GM19023 (cell line): ENCODE measurements at regions not wholly inside any gene's neighbourhood (a gene's known extent, or its start where the extent isn't known, plus 50 kb on each side); places are given as distances from the start of the nearest gene placed in this dataset.

Experiments
- ATAC-seq: cut with Tn5 transposase; IDR thresholded peaks from one replicate; pipeline ENCODE4 v1.9.1; 2021; ENCODE audit warnings: mild to moderate bottlenecking, moderate library complexity; ENCODE audit not compliant: unreplicated experiment

DNA sequence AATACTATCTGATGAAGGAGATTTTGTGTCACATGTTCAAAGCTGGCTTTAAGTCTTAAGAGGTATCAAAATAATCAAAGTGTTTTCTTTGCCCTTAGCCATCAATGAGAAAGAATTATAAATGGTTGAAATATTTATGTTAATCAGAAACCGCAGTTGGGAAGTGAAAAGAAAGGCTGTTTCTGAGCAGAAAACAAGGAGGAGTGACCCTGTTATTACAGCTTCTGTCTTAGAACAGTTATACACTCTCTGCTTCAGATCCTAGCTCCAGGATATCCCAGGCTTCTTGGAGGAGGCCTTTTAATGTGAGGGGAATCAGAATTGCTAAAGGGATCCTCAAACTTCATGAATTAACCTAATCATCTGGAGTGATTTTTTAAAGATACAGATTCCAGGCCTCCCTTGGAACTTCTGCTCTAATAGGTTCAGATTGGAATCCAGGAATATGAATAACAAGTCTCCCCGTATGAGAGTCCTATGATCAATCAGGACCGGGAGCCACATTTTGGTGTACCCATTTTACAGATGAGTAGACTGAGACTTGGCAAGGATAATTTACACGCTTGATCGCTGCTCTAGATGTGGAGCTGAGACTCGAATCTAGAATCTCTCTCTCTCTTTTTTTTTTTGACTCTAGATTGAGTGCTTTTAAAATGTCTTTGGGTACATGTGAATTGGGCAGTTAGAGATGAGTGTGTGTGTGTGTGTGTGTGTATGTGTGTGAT, 50.8 kb upstream of the JAG1 start:
- ATAC-seq, result no peak

DNA sequence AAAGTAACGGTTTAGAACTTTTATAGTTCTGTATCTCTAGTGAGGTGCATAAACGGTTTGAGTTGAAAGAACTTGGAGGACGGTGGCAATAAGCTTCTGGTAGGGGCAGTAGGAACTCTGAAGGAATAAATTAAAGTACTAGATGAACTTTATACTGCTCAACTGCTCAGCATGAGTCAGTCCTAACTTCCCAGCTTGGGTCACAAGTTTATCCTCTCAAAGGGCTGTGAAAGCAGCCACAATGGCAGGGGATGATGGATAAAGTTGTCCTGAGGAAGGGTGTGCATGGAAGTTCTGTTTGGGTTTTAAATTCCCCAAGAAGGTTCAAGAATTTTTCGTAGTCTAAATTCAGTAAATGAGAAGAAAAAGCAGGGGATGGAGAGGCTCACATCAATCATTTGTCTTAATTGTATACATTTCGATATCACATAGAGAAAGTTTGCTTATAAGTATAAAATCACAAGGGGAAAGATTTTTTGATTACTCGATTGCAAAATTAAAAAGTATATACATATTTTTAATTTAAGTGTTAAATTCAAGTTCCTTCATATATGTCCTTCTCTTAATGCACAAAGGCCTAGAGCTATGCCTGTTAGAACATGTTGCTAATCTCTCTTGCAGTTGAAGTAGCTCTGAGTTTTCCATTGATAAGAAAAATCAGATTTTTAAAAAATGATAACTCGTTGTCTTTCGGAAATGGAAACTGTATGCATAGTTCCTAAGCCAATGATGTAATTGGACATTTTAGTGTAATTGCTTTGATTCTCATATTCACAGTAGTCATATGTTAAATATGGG, 55.3 kb upstream of the JAG1 start:
- no peak for ATAC-seq

DNA sequence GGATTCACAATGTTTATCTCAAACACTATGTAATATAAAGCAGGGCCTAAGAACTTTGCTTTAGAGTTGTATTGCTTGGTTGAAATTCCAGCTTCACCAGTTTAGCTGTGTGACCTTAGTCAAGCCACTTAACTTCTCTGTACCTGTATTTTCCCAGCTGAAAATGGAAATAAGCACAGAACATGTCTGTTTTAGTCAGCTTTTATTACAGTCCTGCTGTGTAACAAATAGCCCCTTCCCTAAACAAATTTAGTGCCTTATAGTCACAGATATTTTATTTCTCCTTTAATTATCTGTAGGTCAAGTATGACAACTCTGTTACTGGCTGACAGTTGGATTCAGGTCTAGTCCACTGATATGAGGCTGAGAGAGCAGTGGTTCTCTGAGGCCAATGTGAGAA, 56.0 kb upstream of the JAG1 start:
- ATAC-seq, result no peak

DNA sequence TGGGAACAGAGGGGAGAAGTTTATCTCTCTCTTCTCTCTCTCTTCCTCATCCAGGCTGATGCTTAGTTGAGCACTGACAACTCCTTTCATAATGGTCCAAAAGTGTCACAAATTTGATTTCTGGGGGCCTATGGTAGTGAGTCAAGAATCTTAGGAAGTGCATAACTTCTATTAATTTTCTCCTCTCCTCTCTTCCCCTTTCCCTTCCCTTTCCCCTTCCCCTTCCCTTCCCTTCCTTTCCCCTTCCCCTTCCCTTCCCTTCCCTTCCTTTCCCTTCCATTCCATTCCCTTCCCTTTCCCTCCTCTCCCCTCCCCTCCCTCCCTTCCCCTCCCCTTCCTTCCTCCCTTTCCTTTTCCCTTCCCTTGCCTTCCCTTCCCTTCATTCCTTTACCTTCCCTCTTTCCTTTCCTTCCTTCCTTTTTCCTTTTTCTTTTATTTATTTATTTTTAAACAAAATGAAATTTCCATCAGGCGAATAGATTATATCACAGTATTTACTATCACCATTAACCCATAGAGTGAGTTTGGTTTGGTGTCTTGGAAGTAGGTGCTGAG, 56.9 kb upstream of the JAG1 start:
- ATAC-seq, result no peak

DNA sequence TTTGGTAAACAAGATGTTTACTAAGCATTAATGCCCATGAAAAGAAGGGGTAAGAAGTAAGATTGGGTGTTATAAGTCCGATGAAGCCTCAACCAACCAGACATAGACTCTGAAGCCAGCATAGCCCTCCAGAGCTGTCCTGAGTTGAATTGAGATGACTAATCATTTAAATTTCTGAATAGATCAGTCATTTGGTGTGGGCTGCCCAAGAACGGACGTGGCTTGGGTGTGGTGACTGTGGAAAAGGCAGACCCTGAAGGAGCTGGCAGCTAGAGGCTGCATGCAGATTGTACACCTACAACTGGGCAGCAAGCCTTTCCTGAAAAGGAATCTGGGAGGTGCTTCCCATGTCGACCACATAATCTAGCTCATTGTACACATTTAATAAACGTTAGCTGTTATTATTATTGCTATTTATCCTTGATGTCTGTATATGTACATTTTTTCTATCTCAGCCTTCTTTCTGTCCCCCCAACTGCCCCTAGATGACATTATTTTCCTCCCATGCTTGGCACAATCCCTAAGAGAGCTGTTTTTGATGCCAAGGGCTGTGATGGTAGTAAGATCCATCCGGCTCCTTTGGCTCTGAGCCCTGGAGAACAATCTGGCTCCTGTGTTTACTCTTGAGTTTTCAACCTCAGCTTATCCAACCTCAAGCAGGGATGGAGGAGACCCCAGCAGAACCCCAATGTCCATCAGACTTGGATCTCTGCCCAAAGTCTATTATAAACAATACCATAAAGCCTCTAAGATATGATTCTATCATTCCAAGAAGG, 57.6 kb upstream of the JAG1 start:
- ATAC-seq, result no peak

DNA sequence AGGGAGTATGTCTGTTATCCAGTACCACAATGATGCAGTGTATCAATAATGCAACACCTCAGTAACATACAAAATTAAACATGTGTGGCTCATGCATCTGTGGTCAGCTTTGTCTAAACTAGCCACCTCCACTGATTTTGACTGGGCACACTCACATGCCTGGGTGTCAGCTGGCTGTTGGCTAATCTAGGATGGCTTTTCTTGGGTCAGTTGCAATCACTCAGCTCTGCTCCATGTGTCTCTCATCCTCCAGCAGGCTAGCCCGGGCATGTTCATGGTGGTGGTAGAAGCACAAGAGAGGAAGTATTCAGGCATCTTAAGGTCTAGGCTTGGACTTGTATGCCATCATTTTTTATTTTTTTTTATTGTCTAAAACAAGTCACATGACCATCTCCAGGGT, 59.3 kb upstream of the JAG1 start:
- ATAC-seq, result no peak

DNA sequence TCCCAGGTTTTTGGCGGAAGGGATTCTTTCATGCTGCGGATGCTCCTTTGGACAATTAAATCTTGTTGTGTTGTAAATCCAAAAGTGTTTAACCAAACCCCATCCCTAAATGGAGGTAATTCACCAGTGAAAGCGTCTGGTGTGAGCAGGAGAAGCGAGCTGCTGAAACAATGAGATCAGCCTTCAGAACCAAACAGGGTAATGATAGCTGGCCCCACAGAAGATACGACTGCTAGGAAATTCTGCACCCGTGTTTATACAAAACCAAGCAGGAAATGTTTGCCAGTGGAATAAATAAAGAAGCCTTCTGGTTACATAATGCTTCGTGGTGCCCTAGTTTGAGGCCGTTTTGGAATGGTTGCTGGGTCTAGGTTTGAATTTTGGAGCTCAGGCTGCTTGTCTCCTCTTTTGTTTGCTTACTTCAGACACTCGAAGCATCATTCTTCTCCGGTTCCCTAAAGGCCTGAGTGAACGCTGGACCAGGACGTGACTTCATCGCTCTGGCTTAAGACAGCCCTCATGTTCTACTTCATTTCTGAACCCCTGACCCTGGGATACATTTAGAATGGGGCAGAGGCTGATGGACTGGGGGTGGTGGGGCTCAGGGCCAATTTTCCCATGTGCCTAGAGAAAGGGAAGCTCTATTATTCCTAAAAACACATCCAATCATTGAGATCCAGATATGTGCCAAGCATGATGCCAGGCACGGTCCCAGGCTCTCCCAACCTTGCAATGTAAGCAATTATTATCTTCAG, 61.6 kb upstream of the JAG1 start:
- no peak for ATAC-seq

DNA sequence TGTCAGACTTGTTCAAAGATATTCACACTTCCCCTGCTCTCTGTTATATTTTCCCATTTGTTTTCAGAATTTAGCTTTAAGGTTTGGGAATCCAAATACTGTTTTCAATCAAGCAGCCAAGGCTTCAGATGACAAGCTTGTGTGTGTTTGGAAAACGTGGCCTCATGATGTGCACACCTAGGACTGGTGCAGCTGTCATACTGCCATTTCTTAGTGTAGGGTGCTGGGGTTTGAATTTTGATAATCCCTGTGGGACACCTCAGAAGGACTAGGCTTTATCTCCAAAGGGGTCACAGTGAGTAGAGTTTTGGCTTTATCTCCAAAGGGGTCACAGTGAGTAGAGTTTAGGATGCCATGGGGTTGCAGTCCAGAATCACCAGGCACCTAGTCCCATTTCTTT, 65.3 kb upstream of the JAG1 start:
- ATAC-seq, result no peak

DNA sequence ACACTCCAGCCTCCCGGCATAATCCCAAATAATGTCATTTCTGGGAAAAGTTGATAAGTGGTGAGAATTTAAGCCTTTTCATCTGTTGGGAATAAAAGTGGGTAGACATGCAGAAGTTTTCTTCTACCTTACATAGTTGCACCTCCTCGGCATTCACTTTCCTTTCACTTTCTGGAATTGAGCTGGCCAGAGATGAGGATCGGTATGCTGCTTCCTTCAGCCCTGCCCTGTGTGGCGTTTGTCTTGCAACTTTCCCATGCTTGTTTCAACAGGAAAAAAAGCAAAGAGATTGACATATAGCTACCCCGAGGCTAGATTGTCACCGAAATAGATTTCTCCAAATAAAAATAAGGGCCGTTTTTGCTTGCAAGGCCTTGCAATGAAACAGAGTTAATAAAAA, 65.8 kb upstream of the JAG1 start:
- no peak for ATAC-seq

DNA sequence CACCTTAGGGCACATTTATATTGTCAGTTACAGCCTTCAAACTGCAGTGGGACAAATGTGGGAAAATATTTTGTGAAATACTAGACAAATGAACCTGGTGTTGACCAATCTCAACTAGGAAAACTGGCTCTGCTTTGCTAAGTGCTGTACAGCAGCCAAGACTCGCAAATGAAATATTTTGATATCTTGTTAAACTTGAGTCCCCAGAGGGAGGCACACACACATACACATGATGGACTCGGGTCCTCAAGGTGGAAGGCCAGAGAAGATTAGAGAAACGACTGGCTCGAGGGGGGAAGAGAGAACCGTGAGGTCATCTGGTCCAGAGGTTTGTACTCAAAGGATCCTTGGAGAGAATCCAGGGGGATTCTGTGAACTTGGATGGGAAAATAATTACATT, 67.3 kb upstream of the JAG1 start:
- ATAC-seq, result no peak

DNA sequence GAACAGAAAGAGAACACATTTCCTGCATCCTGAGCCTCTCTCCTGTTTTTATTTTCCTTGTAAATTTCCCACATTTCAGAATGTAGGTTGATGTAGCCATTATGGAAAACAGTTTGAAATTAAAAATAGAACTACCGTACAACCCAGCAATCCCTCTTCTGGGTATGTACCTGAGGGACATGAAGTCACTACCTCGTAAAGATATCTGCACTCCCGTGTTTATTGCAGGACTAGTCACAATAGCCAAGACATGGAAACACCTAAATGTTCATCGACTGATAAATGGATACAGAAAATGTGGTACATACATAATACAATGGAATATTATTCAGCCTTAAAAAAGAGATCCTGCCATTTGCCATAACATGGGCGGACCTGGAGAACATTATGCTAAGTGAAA, 72.0 kb upstream of the JAG1 start:
- no peak for ATAC-seq

DNA sequence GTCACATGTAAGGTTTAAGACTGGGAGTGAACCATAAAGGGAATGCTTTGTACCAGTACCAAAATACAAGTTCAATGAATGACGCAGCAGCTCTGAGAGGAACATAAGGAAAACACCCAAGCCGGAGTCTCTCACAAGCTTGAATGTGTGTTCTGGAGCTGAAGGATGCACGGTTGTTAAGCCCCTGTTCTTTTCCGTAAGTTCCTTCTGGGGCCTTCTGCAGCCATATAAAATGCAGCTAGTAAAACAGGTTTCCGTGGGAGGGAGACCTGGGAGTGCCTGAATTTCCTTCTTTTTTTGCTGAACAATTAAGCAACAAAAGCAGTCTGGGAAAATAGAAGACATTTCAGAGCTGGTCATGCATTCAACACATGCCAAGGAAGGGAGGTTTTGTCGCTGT, 73.2 kb upstream of the JAG1 start:
- ATAC-seq, result no peak

DNA sequence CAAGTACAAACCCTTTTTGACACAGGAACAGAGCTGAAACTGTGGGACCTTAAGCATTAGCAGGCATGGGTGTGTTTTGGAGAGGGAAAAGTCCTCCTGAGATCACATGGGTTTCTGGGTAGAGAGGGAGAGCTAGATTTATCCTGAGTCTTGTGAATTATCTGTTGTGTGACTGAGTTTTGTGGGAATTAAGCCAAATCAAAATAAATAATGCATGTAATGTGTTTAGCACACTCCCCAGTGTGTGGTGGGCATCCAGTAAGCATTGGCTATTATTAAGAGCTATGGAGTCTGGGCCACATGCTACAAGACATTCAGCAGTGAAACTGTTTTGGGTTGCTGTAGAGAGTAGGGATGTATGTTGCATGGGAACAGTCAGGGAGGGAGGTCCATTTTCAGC, 75.3 kb upstream of the JAG1 start:
- no peak for ATAC-seq

DNA sequence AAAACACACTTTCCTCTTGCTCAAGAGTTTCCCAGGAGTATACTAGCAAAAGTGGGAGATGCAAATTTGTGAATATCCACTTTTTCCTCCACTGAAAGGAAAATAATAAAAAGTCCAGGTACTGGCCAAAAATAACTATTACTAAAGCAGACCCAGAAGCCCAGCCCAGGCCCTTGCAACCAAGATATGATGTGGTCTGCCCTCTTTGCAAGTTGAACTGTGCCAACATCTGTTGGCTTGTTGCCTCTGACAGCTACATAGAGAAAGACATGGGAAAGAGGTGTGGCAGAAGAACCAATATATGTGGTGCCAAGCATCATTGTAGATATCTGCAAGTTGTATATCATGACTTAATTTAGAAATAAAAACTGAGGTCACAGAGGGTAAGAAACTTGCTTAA, 78.4 kb upstream of the JAG1 start:
- ATAC-seq, result no peak

DNA sequence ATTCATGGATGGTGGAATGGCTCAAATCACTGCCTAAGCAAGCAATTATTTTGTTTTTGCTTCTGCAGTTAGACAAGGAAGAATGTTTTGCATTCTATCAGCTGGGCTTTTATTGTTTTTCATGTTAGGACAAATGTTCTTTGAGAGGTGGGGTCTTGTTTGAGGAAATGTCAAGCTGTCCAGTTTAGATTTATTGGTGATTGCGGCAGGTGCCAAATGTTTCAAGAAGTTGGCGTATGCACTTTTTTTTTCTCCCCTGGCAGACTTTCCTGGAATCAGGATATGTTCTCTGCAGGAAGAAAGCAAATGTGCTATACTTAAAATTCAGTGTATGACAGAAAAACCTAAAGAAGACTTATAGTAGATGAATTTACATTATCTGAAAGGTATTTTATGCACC, 81.0 kb upstream of the JAG1 start:
- no peak for ATAC-seq

DNA sequence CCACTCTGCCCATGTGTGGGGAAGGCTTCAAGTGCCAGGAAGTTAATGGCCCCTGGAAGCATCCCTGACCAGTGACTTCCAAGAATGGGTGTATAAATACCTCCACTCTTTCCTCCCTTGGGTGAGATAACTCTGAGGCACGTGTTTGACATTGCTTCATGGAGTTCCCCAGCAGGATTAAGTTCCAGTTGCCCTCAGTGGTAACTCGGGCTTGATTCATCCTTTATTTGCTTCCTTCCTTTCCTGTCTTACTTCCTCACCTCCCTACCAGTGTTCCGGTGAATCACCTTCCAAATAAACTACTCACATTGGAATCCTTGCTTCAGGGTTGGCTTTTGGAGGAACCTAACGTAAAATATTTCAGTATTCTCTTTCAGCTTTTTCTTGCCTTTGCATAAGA, 84.6 kb upstream of the JAG1 start:
- no peak for ATAC-seq

DNA sequence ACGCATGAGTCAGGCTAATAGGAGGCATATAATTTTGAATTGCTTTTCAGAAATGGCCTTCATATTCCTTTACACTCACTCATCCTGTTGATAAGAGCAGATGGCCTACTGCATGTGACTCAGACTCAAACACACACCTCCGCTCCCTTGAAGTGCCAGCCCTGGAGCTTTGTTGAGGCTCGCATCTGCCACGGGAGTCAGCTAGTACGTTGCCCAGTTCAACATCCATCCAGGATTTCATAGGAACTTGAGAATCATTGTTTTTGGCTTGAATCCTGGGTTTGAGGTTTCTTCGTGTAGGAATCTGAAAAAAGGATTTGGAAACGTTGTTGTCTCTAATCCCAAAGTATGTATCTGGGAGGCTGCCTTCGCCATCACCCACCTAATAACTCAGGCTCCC, 87.4 kb upstream of the JAG1 start:
- ATAC-seq, result no peak

DNA sequence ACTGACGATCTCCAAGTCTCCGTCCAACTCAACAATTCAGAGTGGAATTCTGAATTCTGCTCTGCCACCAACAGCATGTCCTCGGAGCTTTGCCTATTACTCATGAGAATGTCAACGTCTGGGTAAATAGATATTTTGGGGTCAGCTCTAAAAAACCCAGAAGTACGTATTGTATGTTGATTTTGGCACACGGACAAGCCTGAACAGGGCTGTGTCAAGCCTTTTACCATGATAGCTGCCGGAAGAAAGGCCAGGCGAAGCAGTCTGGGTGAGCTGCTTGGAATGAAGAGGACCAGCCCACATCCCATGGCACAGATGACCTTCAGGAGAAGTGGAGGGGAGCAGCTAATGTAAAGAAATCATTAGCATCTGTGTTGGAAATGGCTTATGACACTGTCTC, 88.0 kb upstream of the JAG1 start:
- ATAC-seq, result no peak

DNA sequence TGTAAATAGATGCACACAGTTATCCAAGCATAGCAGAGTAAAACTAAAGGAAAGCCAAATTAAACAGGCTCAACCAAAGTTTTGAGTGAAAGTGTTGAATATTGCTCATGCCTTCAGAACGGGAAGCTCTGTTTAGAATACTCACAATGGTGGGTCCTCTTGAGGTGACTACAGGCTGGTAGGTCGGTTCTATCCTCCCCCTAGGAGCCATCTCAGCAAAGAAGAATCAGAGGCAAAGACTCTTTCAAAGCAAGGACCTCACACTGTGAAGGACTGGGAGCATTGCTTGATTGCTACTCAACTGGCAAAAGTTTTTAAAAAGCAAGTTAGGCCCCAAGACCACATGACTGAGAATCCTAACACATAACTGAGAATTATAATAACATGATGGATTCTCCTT, 88.4 kb upstream of the JAG1 start:
- no peak for ATAC-seq

DNA sequence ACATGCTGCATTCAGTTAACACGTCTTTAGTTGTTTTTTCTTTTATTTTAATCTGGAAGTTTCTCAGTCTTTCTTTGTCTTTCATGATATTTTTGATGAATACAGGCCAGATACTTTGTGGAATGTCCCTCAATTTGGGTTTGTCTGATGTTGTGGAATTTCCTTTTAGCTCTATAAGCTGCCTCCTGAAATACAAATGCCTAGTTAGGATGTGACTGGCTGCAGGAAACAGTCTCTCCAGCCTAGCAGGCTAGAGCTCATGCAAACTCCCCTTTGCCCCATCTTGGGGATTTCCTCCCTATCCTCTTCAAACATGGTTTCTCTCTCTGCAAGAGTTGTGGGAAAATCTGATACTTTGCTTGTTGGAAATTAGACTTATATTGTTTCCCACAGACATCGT, 89.3 kb upstream of the JAG1 start:
- ATAC-seq, result no peak

DNA sequence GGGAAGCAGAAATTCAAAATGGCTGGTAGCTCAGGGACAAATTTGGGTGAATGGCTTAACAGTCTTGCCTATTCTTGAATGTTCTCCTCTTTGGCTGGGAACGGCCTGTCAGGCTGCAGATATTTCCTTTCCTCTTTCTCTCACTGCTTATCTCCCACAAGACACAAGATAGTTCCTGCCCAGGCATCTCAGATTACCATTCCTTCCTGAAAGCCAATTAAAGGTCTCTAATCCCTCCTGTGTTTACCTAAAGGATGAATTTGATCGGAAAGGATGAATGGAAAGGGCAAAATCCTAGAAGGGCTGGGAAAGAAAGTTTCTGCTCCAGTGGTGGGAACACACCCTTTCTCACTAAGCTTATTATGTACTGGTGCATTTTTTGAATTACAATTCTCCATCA, 95.9 kb upstream of the JAG1 start:
- no peak for ATAC-seq
